ENCODE measurements at regions not wholly inside any gene's neighbourhood (a gene's known extent, or its start where the extent isn't known, plus 50 kb on each side); places are given as distances from the start of the nearest gene placed in this dataset.

DNA sequence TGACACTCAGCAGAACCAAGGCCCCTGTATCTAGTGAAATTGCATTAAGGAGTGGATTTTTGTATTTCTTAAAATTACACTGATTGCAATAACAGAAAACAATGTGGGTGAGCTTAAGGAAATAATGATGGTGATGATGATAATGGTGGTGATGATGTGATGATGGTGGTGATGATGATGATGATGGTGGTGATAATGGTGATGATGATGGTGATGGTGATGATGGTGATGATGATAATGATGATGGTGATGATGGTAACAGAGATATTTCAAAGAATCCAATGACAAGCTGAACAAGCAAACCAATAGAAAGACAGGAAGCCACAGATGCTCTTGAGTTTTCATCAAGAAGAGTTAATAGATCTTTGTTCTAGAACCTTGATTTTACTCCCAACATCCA lies 630.7 kb upstream of the AUTS2 start:
- Histone ChIP-seq H3K27me3 (ENCODE audit: low read depth, low read length) (no peaks in the 10 kb centered on the region), H3K4me3 (ENCODE audit: low read length) (no peak overlapping the region), H3K9ac (ENCODE audit: low read length) (no peak overlapping the region), H3K27ac (ENCODE audit: low read length) (no peak overlapping the region), H3K9me3 (ENCODE audit: insufficient read depth, low read length) (no peaks in the 10 kb centered on the region), H2AFZ (ENCODE audit: low read depth, low read length) (no peak overlapping the region), H3K36me3 (replicated peaks; ENCODE audit: low read depth, low read length) (no peaks in the 10 kb centered on the region), H3K4me1 (ENCODE audit: low read length) (no peaks in the 10 kb centered on the region), H3K79me2 (ENCODE audit: low read length) (no peaks in the 10 kb centered on the region), H4K20me1 (ENCODE audit: insufficient read depth, low read length) (no peaks in the 10 kb centered on the region), H3K4me2 (ENCODE audit: low read length) (no peak overlapping the region)
- TF ChIP-seq, protein P1, sequence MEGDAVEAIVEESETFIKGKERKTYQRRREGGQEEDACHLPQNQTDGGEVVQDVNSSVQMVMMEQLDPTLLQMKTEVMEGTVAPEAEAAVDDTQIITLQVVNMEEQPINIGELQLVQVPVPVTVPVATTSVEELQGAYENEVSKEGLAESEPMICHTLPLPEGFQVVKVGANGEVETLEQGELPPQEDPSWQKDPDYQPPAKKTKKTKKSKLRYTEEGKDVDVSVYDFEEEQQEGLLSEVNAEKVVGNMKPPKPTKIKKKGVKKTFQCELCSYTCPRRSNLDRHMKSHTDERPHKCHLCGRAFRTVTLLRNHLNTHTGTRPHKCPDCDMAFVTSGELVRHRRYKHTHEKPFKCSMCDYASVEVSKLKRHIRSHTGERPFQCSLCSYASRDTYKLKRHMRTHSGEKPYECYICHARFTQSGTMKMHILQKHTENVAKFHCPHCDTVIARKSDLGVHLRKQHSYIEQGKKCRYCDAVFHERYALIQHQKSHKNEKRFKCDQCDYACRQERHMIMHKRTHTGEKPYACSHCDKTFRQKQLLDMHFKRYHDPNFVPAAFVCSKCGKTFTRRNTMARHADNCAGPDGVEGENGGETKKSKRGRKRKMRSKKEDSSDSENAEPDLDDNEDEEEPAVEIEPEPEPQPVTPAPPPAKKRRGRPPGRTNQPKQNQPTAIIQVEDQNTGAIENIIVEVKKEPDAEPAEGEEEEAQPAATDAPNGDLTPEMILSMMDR (IDR thresholded peaks at IDR 0.05; ENCODE audit: low read depth, low read length): no peak
- TF ChIP-seq EZH2phosphoT487 (IDR thresholded peaks at IDR 0.05; ENCODE audit: low read depth): no peak

DNA sequence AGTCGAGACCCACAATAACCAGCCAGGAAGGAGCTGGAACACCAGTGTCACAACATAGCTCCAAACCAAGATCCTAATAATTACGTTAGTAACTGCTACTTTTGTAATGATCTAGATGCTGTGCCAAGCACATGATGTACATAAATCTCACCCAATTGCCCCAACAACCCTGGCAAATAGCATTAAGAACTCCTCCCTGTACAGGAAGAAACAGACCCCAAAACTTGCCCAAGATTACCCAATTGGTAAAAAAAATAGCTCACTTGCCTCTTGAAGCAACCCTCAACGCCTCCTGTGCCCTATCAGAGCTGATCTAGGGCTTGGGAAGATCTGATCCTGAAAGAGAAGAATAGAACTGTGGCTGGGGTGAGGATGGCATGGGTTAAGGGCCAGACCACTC lies 628.7 kb upstream of the AUTS2 start:
- H3K79me2 ChIP-seq (ENCODE audit: low read length): no peaks in the 10 kb centered on the region
- no peak overlapping the region for H3K9ac ChIP-seq (ENCODE audit: low read length)
- no peaks in the 10 kb centered on the region for H3K27me3 ChIP-seq (ENCODE audit: low read depth, low read length)
- TF ChIP-seq, protein P1 (IDR thresholded peaks at IDR 0.05; ENCODE audit: low read depth, low read length): no peak
- TF ChIP-seq EZH2phosphoT487 (IDR thresholded peaks at IDR 0.05; ENCODE audit: low read depth): no peak
- H3K4me1 ChIP-seq (ENCODE audit: low read length): no peaks in the 10 kb centered on the region
- H3K4me2 ChIP-seq (ENCODE audit: low read length): no peak overlapping the region
- no peak overlapping the region for H3K4me3 ChIP-seq (ENCODE audit: low read length)
- H2AFZ ChIP-seq (ENCODE audit: low read depth, low read length): no peak overlapping the region
- no peak overlapping the region for H3K27ac ChIP-seq (ENCODE audit: low read length)
- H3K36me3 ChIP-seq (replicated peaks; ENCODE audit: low read depth, low read length): no peaks in the 10 kb centered on the region
- no peaks in the 10 kb centered on the region for H4K20me1 ChIP-seq (ENCODE audit: insufficient read depth, low read length)
- no peaks in the 10 kb centered on the region for H3K9me3 ChIP-seq (ENCODE audit: insufficient read depth, low read length)

DNA sequence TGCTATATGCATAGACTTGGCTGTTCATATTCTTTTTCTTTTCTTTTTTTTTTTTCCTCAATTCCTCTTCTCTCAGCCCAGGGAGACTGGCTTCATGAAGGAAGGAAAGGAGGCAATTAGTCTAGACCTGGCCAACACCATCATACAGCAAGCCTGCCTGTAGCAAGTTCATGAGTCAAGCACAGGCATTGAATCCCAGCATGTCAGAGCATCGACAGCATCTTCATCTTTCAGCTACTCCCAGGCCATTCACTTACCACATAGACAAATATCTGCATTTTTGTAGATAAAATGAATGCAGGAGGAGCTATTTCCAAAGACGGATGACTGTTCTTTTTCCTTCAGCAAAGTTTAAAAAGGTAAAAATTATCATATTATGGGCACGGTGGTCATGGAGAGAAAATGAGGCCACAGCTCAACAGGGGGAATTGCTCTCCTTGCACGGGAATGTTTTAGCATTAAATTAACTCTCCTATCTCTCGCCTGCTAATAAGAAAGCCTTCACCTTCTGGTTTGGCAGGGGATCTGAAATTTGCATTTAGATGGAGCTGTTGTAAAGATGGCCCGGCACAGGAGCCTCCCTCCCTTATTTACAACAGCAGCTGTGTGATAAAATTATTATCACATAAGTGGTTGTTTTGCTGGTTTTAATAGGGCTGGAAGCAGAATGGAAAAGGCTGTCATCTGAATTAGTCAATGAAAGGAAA lies 626.5 kb upstream of the AUTS2 start:
- no peak overlapping the region for H3K27ac ChIP-seq (ENCODE audit: low read length)
- no peaks in the 10 kb centered on the region for H3K79me2 ChIP-seq (ENCODE audit: low read length)
- no peaks in the 10 kb centered on the region for H3K9me3 ChIP-seq (ENCODE audit: insufficient read depth, low read length)
- no peak overlapping the region for H3K4me3 ChIP-seq (ENCODE audit: low read length)
- H2AFZ ChIP-seq (ENCODE audit: low read depth, low read length): no peak overlapping the region
- no peak for TF ChIP-seq EZH2phosphoT487 (IDR thresholded peaks at IDR 0.05; ENCODE audit: low read depth)
- TF ChIP-seq, protein P1 (IDR thresholded peaks at IDR 0.05; ENCODE audit: low read depth, low read length): no peak
- H3K4me2 ChIP-seq (ENCODE audit: low read length): no peak overlapping the region
- no peaks in the 10 kb centered on the region for H4K20me1 ChIP-seq (ENCODE audit: insufficient read depth, low read length)
- H3K9ac ChIP-seq (ENCODE audit: low read length): no peak overlapping the region
- no peaks in the 10 kb centered on the region for H3K4me1 ChIP-seq (ENCODE audit: low read length)
- H3K36me3 ChIP-seq (replicated peaks; ENCODE audit: low read depth, low read length): no peaks in the 10 kb centered on the region
- H3K27me3 ChIP-seq (ENCODE audit: low read depth, low read length): no peaks in the 10 kb centered on the region

DNA sequence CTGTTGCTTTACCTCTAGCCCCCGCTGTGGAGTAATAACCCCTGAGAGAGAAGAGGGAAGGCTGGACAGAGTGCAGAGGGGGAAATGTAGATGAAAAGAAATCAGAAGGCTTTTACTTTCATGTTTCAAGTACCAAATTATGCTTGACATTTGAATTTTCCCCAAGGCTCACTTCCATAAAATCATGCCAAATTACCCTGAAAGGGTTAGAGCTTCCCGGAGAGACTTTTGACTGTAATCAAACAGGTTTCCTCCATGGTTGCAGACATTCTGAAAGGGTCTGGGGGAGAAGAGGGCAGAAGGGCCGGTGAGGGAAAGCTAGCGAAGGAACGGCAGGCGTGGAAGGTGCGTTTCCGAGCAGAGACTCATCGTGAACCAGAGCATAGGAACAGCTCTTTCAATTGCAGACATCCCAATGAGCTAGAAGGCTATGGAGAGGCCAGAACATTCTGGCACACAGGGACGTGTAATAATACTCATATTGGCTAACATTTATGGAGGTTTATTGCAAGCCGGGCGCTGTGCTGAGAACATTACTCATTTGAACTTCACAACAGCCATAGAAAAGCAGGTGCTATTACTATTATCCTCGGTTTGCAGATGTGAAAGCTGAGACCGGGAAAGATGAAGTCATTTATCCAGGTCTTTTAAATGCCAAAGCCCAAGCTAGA lies 620.8 kb upstream of the AUTS2 start:
- no peak overlapping the region for H3K4me2 ChIP-seq (ENCODE audit: low read length)
- H3K9ac ChIP-seq (ENCODE audit: low read length): no peak overlapping the region
- H3K4me3 ChIP-seq (ENCODE audit: low read length): no peak overlapping the region
- H3K36me3 ChIP-seq (replicated peaks; ENCODE audit: low read depth, low read length): no peaks in the 10 kb centered on the region
- no peak overlapping the region for H2AFZ ChIP-seq (ENCODE audit: low read depth, low read length)
- no peaks in the 10 kb centered on the region for H3K9me3 ChIP-seq (ENCODE audit: insufficient read depth, low read length)
- no peaks in the 10 kb centered on the region for H3K4me1 ChIP-seq (ENCODE audit: low read length)
- TF ChIP-seq EZH2phosphoT487 (IDR thresholded peaks at IDR 0.05; ENCODE audit: low read depth): no peak
- TF ChIP-seq, protein P1 (IDR thresholded peaks at IDR 0.05; ENCODE audit: low read depth, low read length): no peak
- H3K79me2 ChIP-seq (ENCODE audit: low read length): no peaks in the 10 kb centered on the region
- no peaks in the 10 kb centered on the region for H3K27me3 ChIP-seq (ENCODE audit: low read depth, low read length)
- no peaks in the 10 kb centered on the region for H4K20me1 ChIP-seq (ENCODE audit: insufficient read depth, low read length)
- H3K27ac ChIP-seq (ENCODE audit: low read length): no peak overlapping the region

Data from OCI-LY3 (cell line).